NCI-H1092 treated with DMSO at 0.1 percent for 48 hours (cell line): ENCODE measurements at regions not wholly inside any gene's neighbourhood (a gene's known extent, or its start where the extent isn't known, plus 50 kb on each side); places are given as distances from the start of the nearest gene placed in this dataset.

Experiments
- DNase-seq: peaks from one replicate; lab custom pipeline; 2025; lab: John Stamatoyannopoulos, UW

DNA sequence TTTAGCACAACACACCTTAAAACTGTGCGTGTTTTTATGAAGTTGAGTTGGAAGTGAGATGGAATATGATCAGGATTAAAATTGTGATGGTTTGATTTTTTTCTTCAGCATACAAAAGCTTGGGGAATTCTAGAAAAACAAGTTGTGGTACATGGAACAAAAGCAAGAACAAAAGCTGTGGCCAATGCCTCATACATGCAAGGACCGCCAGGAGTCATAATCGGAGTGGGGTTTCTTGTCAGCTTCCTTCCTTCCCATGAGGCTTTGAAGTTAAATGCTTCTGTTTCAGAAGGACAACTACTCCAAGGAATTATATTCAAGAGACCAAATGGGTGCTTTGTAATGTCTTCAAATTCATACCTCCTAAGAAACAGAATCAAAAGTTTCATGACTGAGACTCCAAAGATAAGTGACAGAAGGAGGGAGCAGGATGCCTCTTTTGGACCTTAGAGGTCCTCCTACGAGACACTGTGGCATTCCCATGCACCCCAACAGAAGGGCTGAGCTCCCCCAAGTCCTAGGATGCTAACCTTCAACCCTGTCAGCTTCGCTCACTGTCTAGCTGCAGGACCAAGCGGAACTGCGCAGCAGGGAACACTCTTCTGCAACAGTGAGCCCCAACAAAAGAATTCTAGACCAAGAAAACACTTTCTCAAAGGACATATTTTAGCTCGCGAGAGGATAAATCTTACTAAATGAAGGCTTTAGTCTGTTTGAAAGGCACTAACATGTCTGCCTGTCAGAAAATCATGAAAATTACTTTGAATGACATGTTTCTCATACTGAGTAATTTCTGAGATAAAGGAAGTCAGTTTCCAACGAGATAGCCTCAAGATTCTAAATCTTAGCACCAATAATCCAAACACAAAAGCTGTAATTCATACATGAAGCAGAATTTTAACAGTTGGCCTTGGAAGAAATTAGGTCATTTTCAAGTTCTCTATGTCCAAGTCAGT is 108.5 kb upstream of the NHSL1 start:
- no peak for DNase-seq

DNA sequence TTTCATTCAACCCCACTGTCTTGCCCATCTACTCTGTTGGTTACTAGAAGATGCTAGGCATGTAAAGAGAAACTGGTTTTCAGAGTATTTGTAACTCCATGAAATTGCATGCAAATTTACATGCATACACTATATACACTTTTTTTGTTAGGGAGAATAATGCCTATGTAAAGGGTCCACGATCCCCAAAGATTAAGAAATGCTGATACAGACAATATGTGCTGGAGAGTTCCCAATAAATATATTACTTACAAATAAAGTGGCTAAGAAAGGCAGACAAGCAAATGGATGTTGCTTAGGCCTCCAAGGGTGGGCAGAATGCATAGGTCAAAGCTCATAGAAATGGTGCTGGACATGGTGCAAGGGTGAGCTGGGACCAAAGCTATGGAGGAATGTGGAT is 109.6 kb upstream of the NHSL1 start:
- DNase-seq = no peak

DNA sequence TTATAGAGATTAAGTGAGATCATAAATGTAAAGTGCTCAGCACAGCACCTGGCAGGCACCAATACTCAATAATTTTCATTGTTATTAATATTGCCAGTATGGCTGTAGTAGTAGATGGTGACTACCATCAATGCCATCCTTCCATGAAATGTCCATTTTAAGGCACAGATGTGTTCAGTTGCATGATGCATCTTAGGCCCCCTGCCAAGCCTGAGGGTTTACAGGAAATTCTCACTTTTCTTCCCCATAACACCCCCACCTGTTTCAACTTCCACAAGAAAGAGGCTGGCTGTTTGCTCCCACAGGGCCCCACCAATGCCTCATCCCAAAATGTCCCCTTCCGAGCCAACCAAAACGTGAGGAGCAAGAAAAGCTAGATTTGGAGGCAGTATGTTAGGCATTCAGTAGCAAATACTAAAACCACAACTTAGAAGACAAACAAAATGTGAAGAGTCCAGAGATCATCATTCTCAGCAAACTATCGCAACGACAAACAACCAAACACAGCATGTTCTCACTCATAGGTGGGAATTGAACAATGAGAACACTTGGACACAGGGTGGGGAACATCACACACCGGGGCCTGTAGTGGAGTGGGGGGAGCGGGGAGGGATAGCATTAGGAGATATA is 110.6 kb upstream of the NHSL1 start:
- no peak for DNase-seq

DNA sequence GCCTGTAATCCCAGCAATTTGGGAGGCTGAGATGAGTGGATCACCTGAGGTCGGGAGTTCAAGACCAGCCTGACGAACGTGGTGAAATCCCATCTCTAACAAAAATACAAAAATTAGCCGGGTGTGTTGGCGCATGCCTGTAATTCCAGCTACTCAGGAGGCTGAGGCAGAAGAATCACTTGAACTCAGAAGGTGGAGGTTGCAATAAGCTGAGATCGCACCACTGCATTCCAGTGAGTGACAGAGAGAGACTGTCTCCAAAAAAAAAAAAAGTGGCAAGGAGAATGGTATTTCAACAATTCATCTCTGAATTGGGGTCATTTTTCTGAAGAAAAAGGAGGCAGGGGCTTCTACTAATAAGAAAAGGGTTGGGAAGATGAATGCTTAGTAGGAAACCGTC is 111.5 kb upstream of the NHSL1 start:
- no peak for DNase-seq

DNA sequence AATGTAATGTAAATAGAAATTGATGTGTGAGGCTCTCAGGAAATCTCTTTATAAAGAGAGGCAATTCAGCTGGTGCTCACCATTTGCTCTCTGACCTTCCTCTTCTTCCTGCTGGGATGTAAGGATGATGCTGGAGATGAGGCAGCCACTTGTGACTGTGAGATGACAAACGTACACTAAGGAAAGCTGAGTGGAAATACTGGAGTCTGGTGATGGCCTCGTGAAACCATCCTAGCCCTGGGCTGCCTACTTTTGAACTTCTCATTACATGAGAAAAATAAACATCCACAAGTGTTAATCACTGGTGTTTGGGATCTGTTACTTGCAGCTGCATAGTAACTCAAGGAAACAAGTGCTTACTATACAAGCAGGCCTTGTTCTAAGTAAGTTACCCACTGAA is 114.9 kb upstream of the NHSL1 start:
- no peak for DNase-seq

DNA sequence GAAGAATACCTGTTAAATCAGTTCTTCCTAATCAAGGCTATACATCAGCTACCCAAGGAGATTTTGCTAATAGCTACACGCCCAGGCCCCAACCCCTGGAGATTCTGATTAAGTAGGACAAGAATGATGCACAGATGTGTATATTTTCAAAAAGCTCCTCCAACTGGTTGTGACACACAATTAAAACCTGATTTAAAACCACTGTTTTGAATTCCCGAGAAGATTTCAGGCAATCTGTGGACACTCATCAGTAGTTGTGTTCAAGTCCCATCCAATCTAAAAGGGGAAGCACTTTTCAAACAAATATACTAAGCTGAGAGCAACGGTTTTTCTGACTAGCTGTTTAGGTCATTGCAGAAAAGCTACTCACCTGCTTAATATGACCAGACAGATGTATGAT is 118.9 kb upstream of the NHSL1 start:
- no peak for DNase-seq

DNA sequence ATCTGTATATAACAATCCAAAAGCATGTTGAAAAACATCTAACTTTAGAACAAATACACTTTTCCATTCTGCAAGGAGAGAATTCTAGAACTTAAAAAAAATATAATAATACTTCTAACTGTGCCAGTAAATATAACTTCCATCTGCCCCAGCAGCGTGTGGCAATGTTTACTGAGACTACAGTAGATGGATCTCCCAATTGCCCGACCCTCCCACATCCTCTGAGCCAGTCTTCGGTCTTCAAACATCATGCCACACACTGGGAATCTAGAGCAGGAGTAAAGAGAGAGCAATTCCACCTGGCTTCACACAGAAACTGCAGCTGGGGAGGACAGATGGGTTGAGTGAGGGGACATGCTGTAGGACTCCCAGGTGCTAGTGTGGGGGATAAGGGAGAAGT is 121.3 kb upstream of the NHSL1 start:
- DNase-seq = no peak

DNA sequence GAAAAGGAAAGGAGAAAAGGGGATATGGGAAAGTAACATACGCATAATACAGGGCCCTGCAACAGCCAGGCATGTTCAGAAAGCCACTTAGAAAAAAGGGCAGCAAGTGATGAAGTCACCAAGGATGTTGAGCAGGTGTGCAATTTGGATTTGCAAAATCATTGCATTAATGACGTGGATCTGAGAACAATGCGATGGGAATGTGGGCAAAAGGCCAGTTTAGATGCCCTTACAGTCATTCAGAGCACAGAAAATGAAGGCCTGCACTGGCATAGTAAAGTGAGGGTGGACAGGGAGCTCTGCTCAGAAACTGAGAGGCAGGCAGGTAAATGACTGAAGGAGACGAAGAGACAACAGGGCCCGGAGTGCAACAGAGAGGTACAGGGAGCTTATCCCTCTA is 123.7 kb upstream of the NHSL1 start:
- DNase-seq = no peak

DNA sequence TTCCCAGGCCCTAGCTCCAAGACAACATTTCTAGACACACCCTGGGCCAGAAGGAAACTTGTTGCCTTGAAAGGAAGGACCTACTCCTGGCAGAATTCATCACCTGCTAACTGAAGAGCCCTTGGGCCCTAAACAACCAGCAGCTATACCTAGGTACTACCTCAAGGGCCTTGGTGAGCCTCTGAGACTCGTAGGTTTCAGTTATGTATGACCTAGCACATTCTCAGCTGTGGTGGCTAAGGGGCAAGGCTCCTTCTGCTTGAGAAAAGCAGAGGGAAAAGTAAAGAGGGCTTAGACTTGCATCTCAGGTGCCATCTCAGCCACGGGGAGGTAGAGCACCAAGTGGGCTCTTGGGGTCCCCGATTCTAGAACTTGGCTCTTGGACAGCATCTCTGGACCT is 132.3 kb upstream of the NHSL1 start:
- no peak for DNase-seq

DNA sequence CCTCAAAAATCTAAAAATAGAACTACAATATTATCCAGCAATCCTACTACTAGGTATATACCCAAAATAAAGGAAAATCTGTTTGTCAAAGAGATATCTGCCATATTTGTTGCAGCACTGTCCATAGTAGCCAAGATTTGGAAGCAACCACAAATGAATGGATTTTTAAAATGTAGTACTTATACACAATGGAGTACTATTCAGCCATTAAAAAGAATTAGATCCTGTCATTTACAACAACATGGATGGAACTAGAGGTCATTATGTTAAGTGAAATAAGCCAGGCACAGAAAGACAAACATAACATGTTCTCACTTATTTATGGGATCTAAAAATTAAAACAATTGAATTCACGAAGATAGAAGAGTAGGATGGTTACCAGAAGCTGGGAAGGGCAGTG is 135.7 kb upstream of the CCDC28A start:
- DNase-seq = no peak

DNA sequence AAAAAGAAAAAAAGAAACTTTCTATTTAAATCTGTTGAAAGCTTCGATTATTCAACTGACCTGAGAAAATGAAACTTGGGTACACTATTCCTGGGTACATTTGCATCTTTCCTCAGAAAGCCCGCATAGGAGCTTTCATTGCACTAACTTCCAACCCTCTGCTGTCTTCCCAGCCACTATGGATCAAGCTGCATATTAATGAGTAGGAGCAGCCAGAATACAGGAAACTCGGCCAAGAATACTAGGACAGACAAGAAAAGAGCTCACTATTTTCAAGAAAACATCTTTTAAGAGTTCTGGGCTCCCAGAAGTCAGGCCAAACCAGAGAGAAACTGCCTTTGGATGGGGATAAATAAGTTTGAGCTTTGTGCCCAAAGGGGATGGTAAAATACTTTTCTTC is 135.0 kb upstream of the CCDC28A start:
- DNase-seq = no peak

DNA sequence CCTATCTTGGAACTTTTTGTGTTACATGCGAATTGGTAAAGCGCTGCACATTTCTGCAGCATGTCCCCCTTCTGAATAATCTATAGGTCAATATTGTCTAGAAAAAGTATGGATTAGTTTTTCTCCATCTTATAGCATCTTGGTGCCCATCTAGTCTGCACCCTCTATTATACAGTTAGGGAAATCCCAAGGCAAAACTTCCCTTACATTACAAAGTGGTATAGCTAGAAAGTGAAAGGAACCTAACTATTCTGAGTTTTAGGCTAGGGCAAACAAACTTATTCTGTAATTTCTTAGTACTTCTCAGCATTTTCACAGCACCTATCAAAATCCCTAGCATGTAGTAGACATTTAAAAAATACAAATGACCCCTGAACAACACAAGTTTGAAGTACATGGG is 133.5 kb upstream of the CCDC28A start:
- DNase-seq = no peak

DNA sequence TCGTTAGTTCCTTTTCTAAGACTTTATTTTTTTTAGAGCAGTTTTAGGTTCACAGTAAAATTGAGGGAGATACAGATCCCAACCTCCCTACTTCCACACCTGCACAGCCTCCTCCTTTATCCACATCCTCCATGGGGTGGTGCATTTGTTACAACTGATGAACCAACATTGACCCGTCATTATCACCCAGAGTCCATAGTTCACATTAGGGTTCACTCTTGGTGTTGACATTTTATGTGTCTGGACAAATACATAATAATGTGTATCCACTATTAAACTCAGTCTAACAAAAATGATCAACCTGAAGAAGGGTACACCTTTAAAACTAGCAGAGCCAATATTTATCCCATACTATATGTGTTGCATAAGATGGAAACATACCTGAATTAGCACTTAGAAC is 130.4 kb upstream of the CCDC28A start:
- no peak for DNase-seq

DNA sequence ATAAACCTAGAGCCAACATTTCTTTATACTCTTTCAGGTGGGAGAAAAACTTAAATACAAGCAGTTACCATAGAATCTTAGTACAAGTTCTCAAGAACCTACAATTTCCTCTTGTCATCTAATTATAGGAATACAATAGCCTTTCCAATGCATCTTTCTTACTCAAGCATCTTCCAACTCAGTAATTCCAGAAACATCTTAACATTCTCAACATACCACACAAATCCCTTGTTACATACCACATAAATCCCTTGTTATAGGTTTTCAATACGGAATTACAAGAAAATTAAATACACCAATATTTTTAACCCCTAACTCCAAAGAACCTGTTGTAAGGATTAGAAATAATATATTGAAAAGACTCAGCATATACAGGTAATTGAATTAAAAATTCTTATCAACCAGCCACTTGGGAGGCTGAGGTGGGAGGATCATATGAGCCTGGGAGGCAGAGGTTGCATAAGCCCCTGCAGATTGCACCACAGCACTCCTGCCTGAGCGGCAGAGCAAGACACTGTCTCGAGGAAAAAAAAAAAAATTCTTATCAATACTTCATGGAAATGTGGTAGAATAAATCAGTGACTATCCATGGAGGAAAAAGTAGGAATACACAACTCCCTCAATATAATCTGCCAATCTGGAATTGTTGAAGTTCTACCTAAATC is 127.5 kb upstream of the CCDC28A start:
- DNase-seq = no peak

DNA sequence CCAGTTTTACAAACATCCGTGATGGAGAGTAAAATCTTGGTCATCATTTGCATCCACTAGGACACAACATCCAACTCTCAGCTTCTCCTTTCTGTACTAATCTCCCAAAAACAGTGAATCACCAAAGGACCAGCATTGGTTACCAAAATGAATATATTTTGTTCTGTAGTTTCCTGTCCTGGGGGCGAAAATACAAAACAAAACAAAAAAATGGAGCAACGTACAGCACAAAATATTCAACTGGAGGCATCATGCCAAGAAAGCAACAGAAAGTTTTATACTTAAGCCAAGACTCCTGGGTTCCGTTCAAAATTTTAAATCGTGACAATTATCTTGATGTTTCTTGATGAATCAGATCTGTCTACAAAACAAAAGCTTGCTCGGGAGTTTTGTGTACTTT is 126.6 kb upstream of the CCDC28A start:
- no peak for DNase-seq

DNA sequence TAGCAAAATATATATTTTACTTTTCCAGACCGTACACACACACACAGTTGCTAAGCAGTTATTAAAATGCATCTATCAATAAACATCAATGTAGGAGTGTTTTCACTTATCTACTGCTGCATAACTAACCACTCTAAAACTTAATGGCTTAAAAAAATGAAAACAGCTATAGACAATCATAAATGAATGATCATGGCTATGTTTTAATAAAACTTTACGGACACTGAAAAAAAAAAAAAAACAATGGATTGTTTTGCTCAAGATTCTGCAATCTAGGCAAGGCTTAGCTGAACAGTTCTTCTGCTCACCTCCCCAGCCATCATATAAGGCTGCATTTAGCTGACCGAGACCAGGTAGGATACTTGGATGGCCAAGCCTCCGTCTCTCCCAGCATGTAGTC is 125.4 kb upstream of the CCDC28A start:
- no peak for DNase-seq

DNA sequence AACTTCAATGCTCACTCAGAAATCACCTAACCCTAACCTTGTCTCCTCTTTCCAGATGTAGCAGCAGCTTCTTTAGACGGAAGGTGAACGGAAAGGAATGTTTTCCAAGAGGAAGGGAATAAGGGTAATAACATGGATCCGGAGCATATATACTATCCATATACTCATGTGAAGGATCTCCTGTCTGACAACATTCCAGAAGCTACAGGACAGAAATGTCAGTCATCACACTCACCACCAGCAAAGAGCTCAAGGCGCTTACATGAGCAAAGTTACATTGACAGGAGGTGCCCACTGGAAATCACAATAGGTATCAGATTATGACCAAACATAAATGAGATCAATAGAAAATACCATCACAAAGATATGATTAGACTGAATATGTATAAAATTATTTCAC is 122.1 kb upstream of the CCDC28A start:
- DNase-seq = no peak

DNA sequence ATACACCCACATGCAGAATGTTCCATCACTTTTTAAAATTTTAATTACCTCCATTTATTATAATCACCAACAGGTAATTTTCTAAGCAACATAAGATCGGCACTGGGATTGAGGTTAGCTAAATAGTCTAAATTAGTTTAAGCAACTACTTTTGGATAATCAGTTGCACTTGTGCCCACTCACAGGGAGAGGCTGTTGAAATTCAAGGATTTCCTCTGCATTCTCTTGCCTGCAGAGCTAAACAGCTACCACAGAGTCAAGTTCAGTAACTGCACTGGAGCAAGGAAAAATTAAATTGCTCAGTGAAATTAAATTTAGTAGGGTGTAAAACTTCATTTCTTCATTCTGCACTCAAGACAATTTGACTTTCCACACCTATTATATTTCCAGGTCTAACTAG is 120.7 kb upstream of the CCDC28A start:
- no peak for DNase-seq

DNA sequence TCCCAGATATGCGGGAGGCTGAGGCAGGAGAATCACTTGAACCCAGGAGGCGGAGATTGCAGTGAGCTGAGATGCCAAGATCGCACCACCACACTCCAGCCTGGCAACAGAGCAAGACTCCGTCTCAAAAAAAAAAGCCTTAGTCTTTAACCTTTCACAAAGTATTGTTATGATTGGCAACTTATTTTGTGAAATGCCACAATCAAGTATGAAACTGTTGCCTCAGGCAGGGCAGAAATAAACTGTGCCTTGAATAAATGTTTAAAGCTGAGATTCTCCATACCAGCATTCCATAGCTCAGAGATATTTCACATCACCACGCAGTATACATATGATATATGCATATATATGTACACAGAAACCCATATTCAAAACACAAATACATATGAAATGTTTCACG is 120.1 kb upstream of the CCDC28A start:
- no peak for DNase-seq

DNA sequence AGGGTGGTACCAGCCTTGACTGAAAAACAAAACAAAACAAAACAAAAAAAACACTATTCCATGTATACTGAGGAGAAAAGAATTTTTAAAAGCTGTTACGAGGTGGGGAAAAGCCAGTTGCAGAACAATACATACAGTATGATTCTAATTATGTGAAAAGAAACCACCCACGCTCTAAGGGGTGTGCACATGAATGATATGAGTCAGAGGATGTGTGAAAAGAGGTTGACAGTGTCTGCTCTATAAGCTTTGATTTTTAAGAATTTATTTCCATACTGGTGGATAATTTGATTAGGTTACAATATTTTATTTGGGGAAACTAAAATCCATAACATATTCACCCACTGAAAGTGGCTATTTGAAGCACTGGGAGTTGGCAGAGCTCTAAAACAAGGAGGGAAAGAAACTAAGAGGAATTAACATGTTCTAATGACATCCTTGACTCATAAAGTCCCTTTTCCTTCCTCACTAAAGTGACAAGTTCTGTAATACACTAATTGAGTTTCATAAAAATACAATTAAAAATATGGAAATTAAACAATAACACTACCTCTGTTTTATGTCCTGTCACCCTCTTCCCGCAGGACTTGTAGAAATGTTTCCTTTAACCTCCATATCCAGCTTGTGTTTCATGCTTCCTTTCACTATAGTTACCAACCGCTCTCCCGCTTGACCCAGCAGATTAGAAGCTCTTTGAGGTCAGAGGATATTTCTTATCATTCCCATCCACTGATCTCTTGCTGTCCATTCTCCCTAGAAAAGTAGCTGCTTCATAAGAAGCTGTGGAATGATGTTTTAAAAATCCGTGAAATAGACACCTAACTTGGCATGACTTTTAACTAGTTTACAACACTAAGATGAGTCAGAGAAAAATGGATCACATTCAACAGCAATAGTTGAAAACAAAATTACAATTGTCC is 118.6 kb upstream of the CCDC28A start:
- DNase-seq = no peak

DNA sequence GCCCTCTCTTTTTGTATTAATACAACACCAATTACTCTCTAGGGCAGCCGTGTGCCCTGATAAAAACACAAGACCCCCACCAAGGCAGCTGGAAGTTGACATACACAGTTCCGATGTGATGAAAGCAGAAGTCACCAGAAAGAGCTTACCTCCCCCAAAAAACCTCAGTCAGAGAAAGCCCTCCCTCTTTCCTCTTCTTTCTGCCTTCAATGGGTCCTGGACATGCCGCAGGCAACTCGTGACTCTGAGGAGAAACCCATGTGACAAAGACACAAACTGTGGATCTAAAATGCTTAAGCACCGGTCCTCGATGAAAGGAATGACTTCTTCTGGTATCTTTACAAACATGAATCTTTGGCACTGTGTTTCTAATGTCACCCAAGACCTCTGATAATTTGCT is 117.7 kb upstream of the CCDC28A start:
- no peak for DNase-seq
